Ammon's horn (tissue), 1 donor: ENCODE measurements at regions not wholly inside any gene's neighbourhood (a gene's known extent, or its start where the extent isn't known, plus 50 kb on each side); places are given as distances from the start of the nearest gene placed in this dataset.
"Not testable (repeated sequence)": the region's sequence is repeated elsewhere in the genome, so short reads cannot be mapped to it uniquely, and the experiment has no call there.

Experiments
- DNase-seq: peaks from one replicate; pipeline ENCODE4 v3.0.0-alpha.2; 2016; ENCODE audit warnings: low spot score

DNA sequence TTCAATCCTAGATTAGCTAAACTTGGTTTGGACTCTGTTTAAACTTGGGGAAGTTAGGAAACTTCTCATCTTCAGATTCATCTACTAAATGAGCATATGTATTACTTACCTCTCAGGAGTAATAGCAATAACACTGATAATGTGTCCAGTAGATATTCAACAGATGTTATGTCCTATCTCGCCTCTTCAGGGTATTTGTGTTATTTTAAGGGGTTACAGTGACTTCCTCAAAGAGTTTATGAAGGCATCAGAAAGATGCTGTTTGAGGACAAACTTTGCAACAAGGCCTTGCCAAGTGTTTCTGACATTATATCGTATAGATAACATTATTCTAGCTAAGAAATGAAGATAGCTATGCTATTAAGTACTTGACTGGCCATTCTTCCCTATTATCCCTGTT is 522.3 kb downstream of the IGSF11 start:
- DNase-seq: no peak

- no peak for DNase-seq
These were observed 509.6 kb downstream of the IGSF11 start for GRCh38 chr3:118525077-118525476.

- DNase-seq: peak; percentile 51
These were observed 507.7 kb downstream of the IGSF11 start for GRCh38 chr3:118526758-118527513.

DNA sequence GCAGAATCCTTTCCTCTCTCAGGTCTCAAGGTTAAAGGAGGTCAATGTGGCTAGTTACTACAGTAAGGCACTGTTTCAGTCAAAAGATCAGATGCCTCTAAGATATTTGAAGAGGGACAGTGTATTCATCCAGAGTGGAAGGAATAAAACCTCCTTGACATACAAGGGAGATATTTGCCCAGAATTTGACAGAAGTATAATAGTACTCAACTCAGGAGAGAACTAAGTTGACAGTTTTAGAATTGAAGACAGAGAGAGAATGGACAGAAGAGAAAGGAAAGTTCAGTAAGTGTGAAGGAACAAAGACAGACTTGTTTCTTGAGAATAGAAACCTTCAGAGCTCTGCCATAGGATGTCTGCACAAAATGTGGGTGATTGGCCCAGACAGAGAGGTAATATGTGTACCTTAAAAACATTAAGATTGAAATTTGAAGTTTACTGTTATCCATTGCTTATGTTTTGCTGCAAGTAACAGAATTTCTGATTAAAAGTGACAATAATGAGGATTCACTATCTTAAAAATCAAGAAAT is 507.1 kb downstream of the IGSF11 start:
- no peak for DNase-seq

GRCh38 chr3:118529554-118529953 is 505.1 kb downstream of the IGSF11 start:
- DNase-seq: no peak

- DNase-seq: no peak
These were observed 504.2 kb downstream of the IGSF11 start for GRCh38 chr3:118530350-118530922.

DNA sequence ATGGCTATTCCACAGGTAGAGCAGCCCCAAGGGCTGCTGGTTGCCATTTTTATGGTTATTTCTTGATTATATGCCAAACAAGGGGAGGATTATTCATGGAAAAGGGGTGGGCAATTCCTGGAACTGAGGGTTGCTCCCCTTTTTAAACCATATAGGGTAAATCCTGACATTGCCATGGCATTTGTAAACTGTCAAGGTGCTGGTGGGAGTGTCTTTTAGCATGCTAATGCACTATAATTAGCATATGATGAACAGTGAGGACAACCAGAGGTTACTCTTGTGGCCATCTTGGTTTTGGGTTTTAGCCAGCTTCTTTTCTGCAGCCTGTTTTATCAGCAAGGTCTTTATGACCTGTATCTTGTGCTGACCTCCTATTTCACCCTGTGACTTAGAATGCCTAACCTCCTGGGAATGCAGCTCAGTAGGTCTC is 503.7 kb downstream of the IGSF11 start:
- DNase-seq: not testable (repeated sequence)

DNA sequence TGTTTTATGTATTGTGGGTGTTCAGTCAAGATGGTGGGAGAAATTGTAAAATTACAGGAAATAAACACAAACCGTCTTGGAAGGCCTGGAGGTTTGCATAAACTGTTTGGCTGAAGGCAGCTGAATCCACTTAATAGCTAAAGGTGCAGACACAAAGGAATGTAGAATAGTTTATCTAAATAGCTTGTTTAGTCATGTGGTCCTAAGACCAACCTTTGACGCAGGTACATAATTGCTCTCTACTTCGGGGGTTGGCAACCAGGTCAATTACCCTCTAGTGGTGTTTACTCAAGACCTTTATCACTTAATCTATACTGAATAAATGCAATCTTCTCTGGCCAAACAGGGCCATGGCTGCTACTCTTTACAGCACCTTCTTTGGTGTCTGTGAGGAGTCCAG is 502.8 kb downstream of the IGSF11 start:
- DNase-seq: no peak

- DNase-seq: no peak
These were observed 501.0 kb downstream of the IGSF11 start for GRCh38 chr3:118533676-118534075.

DNA sequence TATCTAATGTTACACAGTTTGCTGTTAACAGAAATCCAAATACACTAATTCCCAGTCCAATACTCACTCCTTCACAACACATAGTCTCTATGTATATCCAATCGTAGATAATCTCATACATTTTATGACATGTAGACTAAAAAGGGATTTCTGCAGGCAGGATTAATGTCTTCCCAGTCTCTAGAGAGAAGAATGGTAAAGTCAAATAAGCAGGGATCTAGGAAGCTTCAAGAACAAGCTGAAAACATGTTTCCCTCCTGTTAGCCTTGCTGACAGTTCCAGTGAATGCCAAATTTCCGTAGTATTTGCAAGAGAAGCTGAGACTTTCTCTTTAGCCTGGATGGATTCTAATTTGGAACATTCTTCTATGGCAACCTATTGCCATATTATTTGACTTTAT is 500.1 kb downstream of the IGSF11 start:
- DNase-seq: no peak

DNA sequence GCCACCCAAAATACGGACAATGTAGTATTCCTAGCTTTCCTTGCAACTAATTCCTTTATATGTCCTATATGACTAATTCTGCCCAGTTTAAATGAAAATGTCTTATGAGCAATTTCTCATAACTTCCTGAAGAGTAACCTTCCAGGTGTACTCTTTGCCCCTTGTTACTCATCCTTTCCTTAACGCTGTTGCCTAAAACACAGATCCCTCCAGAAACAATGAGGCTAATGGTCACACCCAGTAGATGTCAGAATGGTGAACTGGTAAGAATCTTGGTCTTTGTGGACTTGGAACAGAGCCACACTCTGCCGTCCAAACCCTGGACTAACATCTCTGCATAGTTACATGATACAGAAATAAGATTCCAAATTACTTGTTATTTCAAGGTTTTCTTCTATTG is 497.9 kb downstream of the IGSF11 start:
- no peak for DNase-seq

DNA sequence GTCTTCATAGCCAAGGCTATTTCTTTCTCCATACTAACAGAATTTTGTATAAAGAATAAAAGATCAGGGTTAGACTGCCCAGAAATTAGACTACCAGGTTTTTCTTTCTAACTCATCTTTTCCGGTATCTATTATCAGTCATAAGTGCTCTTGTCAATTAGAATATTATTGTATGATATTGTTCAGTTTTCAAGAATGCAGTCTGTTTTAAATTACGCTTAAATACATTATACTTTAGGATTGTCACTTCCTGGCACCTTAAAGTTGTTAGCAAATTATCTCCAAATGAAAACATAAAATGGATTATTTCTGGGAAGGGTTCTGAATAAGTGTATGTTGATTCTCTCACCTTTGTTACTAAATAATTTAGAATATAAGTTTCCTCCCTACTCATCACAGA is 497.2 kb downstream of the IGSF11 start:
- no peak for DNase-seq

- DNase-seq: no peak
These were observed 496.5 kb downstream of the IGSF11 start for GRCh38 chr3:118538187-118538586.

- DNase-seq: not testable (repeated sequence)
These were observed 494.7 kb downstream of the IGSF11 start for GRCh38 chr3:118539820-118540447.

GRCh38 chr3:118540448-118540821 is 494.2 kb downstream of the IGSF11 start:
- not testable (repeated sequence) for DNase-seq

DNA sequence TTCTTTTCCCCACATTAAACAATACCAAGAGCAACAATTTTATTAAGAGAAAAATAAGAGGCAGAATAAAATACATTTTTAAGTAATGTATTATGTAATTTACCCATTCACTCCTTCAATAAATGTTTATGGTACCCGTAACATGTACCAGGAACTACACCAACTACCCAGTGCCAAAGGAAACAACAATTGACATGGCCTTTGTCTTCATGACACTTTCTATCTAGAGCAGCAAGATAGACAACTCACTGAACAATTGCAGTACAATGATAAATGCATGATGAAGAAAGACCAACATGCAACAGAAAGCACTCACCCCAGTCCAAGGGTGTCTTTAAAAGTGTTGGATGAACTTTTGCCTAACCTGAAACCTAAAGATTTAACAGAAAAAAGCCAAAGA is 493.8 kb downstream of the IGSF11 start:
- no peak for DNase-seq

GRCh38 chr3:118541796-118542195 is 492.9 kb downstream of the IGSF11 start:
- no peak for DNase-seq

DNA sequence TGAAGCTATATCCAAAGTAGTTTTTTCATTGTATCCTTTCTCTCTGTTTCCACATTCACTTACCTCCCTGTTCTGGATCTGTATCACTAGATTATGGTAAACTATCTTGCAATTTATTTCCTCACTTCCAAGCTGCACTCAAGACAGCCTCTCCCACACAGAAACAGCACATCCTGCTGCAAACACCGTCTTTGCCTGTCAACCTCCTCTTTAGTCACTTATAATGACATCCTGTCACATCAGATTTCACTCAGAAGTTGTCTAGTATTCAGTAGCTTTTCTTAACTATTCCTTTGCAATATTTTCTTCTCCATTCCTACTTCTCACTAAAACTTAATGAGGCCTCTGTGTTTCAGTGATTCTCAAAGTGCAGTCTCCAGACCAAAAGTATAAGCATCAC is 490.8 kb downstream of the IGSF11 start:
- peak; percentile 4 for DNase-seq

DNA sequence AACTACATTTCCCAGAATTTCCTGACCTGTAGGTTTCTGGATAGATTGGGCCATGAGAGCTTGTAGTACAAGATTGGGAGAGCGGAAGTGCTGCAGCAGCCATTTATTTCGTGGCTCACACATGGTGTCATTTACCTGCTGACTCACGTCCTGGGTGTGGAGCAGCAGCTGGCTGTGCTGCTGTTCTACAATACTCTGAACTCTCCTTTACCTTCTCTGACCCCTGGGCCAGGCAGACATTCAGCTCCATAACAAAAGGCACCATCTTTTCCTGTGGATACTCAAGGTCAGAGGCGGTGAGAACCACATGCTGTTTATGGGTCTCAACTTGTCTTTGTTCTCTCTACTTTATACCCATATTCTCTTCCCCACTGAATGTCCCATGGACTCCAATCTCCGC is 490.2 kb downstream of the IGSF11 start:
- no peak for DNase-seq

DNA sequence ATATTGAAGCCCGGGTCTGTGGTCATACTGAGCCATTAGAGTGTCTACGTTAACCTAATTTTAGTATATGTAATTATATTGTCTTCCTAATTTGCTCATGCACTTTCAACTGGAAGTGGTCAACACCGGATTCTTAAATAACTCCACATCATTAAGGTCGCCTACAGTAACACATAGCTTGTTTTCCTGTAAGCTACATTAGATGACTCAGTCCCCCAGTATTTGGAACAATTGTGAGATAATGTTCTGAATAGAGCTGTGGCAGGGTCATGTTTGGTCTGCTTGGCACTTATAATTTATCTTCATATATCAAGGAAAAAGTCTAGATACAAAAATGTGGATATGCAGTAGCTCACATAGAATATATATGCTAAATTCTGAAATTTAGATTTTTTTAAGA is 486.2 kb downstream of the IGSF11 start:
- no peak for DNase-seq

- no peak for DNase-seq
These were observed 484.5 kb downstream of the IGSF11 start for GRCh38 chr3:118550122-118550521.

- no peak for DNase-seq
These were observed 484.1 kb downstream of the IGSF11 start for GRCh38 chr3:118550556-118550955.

DNA sequence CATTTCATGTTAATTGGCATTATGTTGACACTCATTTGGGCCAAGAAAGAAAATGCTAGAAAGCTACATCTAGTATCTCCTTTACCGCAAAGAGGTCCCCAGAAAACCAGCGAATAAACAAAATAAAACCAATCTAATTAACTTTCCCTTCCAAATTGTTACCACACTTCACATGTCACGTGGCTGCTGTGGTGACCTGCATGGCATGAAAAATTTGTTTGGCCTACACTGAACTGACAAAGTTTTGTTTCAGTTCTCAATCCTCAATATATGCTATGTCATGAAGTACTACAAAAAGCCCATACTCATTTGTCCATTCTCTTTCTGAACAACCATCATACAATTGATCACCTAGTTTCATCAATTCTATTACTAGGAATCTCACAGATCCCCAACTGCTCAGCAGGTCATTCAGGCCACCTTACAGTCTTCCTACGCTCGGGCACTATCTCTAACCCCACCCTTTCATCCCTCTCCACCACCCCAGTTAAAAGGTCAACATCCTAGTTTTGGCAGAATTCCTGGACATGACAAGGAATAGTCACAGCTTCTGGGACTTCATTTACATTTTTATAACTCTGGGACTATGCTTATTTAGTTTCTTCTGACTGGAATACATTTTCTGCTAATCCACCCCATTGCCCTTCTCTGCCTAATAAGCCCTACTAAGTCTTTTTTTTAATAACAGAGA is 480.4 kb downstream of the IGSF11 start:
- no peak for DNase-seq
